CD8-positive, alpha-beta memory T cell (primary cell): ENCODE measurements at regions not wholly inside any gene's neighbourhood (a gene's known extent, or its start where the extent isn't known, plus 50 kb on each side); places are given as distances from the start of the nearest gene placed in this dataset.
"Not testable (repeated sequence)": the region's sequence is repeated elsewhere in the genome, so short reads cannot be mapped to it uniquely, and the experiment has no call there.

ENCODE experiments used
- CTCF ChIA-PET: fragments of 350-600 bp; sonication (Branson Sonifier 250); formaldehyde crosslinking; loops from one replicate; lab custom pipeline; 2021; ENCODE audit warnings: antibody characterized with exemption; lab: Charles Lee
- POLR2A ChIA-PET: fragments of 350-600 bp; sonication (Branson Sonifier 250); formaldehyde crosslinking; loops from one replicate; lab custom pipeline; 2021; ENCODE audit warnings: antibody characterized with exemption; lab: Charles Lee
- DNase-seq, 5 donors: peaks; one replicate each; pipeline versions ENCODE4 v3.0.0 to v3.0.0-alpha.2; 2020 to 2022; ENCODE audit warnings: mixed read lengths in 1 of 5
- H3K27ac ChIP-seq: one replicate; pipeline ENCODE4 v1.7.0; 2013; ENCODE audit warnings: low read depth, mild to moderate bottlenecking, low read length, moderate library complexity
- H3K27me3 ChIP-seq: 2 replicates; pipeline ENCODE4 v1.7.0; 2013; ENCODE audit warnings: low read length, mild to moderate bottlenecking; ENCODE audit not compliant: insufficient read depth, poor library complexity, severe bottlenecking
- H3K36me3 ChIP-seq: 2 replicates; pipeline ENCODE4 v1.7.0; 2013; ENCODE audit warnings: mild to moderate bottlenecking, low read length, moderate library complexity; ENCODE audit not compliant: insufficient read depth
- H3K4me1 ChIP-seq: 2 replicates; pipeline ENCODE4 v1.7.0; 2013; ENCODE audit warnings: mild to moderate bottlenecking, low read length, moderate library complexity; ENCODE audit not compliant: insufficient read depth
- H3K4me3 ChIP-seq: 2 replicates; pipeline ENCODE4 v1.7.0; 2013; ENCODE audit warnings: mild to moderate bottlenecking, low read length
- H3K9me3 ChIP-seq: 2 replicates; pipeline ENCODE4 v1.7.0; 2013; ENCODE audit warnings: mild to moderate bottlenecking, low read length
- H3K27ac Mint-ChIP-seq, 8 donors: one replicate each; pipeline ENCODE4 v1.8.0; 2020 to 2021; ENCODE audit warnings: mixed read lengths in 8 of 8, mild to moderate bottlenecking in 6 of 8, inconsistent platforms in 3 of 8, moderate library complexity in 3 of 8
- H3K27me3 Mint-ChIP-seq, 2 donors: one replicate each; pipeline ENCODE4 v1.8.0; 2020 to 2021; ENCODE audit warnings: mixed read lengths in 2 of 2, mild to moderate bottlenecking in 1 of 2, moderate library complexity in 1 of 2
- H3K36me3 Mint-ChIP-seq, 3 donors: one replicate each; pipeline ENCODE4 v1.8.0; 2020 to 2021; ENCODE audit warnings: mixed read lengths in 3 of 3, inconsistent platforms in 1 of 3, mild to moderate bottlenecking in 1 of 3
- H3K4me1 Mint-ChIP-seq, 3 donors: one replicate each; pipeline ENCODE4 v1.8.0; 2020 to 2021; ENCODE audit warnings: mixed read lengths in 3 of 3, inconsistent platforms in 1 of 3, mild to moderate bottlenecking in 1 of 3
- H3K4me3 Mint-ChIP-seq, 7 donors: one replicate each; pipeline ENCODE4 v1.8.0; 2020 to 2021; ENCODE audit warnings: mixed read lengths in 7 of 7, mild to moderate bottlenecking in 6 of 7, moderate library complexity in 4 of 7, inconsistent platforms in 2 of 7
- H3K9me3 Mint-ChIP-seq, 5 donors: one replicate each; pipeline ENCODE4 v1.8.0; 2020 to 2022; ENCODE audit warnings: mixed read lengths in 5 of 5, mild to moderate bottlenecking in 3 of 5, moderate library complexity in 2 of 5, inconsistent platforms in 1 of 5

DNA sequence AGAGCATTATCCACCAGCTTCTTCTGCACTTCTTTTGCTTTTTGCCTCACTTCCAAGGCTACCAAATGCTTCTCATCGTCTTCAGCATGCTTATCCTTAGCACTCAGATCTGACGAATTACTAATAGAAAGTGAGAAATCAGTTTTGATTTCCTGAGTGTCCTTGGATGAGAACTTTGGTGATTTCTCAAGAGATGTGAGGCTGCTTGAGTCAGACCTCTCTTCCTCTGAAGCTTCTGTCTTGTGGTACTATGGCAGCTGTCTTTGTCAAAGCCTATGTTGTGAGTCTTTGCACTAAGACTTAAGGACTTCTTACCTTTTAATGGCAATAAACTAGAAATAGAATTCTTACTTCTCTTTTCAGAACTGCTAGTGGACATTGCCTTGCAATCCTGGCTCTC, 169.9 kb downstream of the CPE start:
- Mint-ChIP-seq H3K4me3 (peak overlapping the region in 3 of 7 donors; percentile 1 to 45 (median 32)), H3K36me3 (no peaks in the 10 kb centered on the region)
- CTCF ChIA-PET: no interaction called here

DNA sequence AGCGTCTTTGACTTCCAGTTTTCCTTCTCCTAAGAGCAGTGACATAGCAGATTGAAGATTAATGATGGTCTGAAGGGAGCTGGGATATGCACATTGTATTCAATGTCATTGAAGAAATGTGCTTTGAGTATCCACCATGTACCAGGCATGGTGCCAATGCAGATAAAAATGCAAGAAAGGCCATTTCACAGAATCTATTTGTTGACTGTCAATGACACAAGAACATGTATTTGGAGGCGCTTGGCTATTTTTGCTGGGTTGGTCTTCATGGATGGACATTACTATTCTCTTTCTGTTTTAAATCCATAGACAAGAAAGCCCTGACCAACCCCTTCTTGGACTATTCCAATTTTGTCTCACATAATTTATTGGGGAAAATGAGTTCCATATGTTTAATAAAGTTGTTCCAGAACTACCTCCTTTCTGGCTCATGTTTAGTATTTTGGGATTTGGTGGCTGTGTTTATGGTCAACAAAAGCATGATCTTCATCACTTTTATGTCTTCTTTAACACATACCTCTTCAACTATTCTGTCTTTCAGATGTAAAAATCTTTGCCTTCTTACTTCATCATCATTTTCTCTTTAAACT, 174.5 kb downstream of the CPE start:
- Histone ChIP-seq H3K4me3 (no peak overlapping the region), H3K27ac (no peak overlapping the region), H3K9me3 (no peaks in the 10 kb centered on the region), H3K4me1 (no peaks in the 10 kb centered on the region), H3K27me3 (no peaks in the 10 kb centered on the region), H3K36me3 (no peaks in the 10 kb centered on the region)
- peaks cover 0 to 4% (median 3%) of the 10 kb centered on the region in 3 donors for H3K4me1 Mint-ChIP-seq
- ChIA-PET POLR2A (no interaction called here), CTCF (no interaction called here)
- H3K27me3 Mint-ChIP-seq: no peaks in the 10 kb centered on the region
- no peak for DNase-seq
- no peak overlapping the region for H3K4me3 Mint-ChIP-seq
- no peak overlapping the region for H3K27ac Mint-ChIP-seq
- no peaks in the 10 kb centered on the region for H3K9me3 Mint-ChIP-seq
- no peaks in the 10 kb centered on the region for H3K36me3 Mint-ChIP-seq

More for the DNA sequence above, 169.9 kb downstream of the CPE start:
- no peaks in the 10 kb centered on the region for H3K27me3 Mint-ChIP-seq
- no peak overlapping the region for H3K4me3 ChIP-seq
- H3K27ac ChIP-seq: no peak overlapping the region
- no peak for DNase-seq
- no peaks in the 10 kb centered on the region for H3K9me3 Mint-ChIP-seq
- H3K4me1 ChIP-seq: no peaks in the 10 kb centered on the region
- H3K4me1 Mint-ChIP-seq: peaks cover 14 to 22% (median 20%) of the 10 kb centered on the region in 3 donors
- POLR2A ChIA-PET: no interaction called here
- no peak overlapping the region for H3K27ac Mint-ChIP-seq
- H3K36me3 ChIP-seq: no peaks in the 10 kb centered on the region
- H3K9me3 ChIP-seq: no peaks in the 10 kb centered on the region
- H3K27me3 ChIP-seq: no peaks in the 10 kb centered on the region

GRCh38 chr4:165555302-165555701, 176.5 kb downstream of the CPE start:
- Histone ChIP-seq H3K36me3 (no peaks in the 10 kb centered on the region), H3K9me3 (no peaks in the 10 kb centered on the region), H3K27ac (no peak overlapping the region), H3K4me3 (no peak overlapping the region), H3K27me3 (no peaks in the 10 kb centered on the region), H3K4me1 (no peaks in the 10 kb centered on the region)
- H3K4me1 Mint-ChIP-seq: no peaks in the 10 kb centered on the region
- H3K4me3 Mint-ChIP-seq: no peak overlapping the region
- H3K27me3 Mint-ChIP-seq: no peaks in the 10 kb centered on the region
- H3K27ac Mint-ChIP-seq: no peak overlapping the region
- CTCF ChIA-PET: no interaction called here
- POLR2A ChIA-PET: no interaction called here
- DNase-seq: no peak
- H3K9me3 Mint-ChIP-seq: no peaks in the 10 kb centered on the region
- no peaks in the 10 kb centered on the region for H3K36me3 Mint-ChIP-seq

- Histone ChIP-seq H3K9me3 (no peaks in the 10 kb centered on the region), H3K36me3 (no peaks in the 10 kb centered on the region), H3K27ac (no peak overlapping the region), H3K4me3 (no peak overlapping the region), H3K4me1 (no peaks in the 10 kb centered on the region), H3K27me3 (no peaks in the 10 kb centered on the region)
- Mint-ChIP-seq H3K27ac (no peak overlapping the region), H3K36me3 (no peaks in the 10 kb centered on the region), H3K4me1 (no peaks in the 10 kb centered on the region), H3K27me3 (no peaks in the 10 kb centered on the region), H3K9me3 (no peaks in the 10 kb centered on the region), H3K4me3 (no peak overlapping the region)
- no peak for DNase-seq
- ChIA-PET POLR2A (no interaction called here), CTCF (no interaction called here)
Observed at GRCh38 chr4:165556383-165556782, 177.6 kb downstream of the CPE start.

DNA sequence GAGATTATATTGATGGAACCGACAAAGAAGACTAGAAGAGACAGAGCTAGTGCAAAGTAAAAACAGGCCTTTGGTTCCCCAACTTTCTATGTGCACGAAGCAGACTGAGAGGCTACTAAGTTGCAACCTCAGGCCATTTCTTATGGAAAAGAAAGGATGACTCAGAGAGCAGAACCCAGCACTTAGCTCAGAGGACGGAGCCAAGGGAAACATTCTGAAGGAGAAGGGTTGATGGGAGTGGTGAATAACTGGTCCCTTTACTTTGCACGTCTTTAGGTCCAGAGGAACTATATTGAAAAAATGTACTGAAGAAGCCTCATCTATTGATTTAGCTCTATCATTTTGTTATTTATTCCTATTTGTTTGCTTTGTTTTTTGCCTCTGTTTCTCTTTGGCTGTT, 182.1 kb downstream of the CPE start:
- Histone ChIP-seq H3K27me3 (no peaks in the 10 kb centered on the region), H3K36me3 (no peaks in the 10 kb centered on the region), H3K4me3 (no peak overlapping the region), H3K27ac (no peak overlapping the region), H3K4me1 (no peaks in the 10 kb centered on the region), H3K9me3 (no peaks in the 10 kb centered on the region)
- Mint-ChIP-seq H3K27ac (no peak overlapping the region), H3K36me3 (no peaks in the 10 kb centered on the region), H3K27me3 (peaks cover 0 to 4% of the 10 kb centered on the region in 2 donors), H3K4me1 (no peaks in the 10 kb centered on the region), H3K9me3 (peaks cover 0 to 4% (median 0%) of the 10 kb centered on the region in 5 donors), H3K4me3 (no peak overlapping the region)
- POLR2A ChIA-PET: no interaction called here
- no peak for DNase-seq
- CTCF ChIA-PET: no interaction called here

GRCh38 chr4:165563851-165564250, 185.0 kb downstream of the CPE start:
- H3K9me3 ChIP-seq: no peaks in the 10 kb centered on the region
- no peak overlapping the region for H3K27ac ChIP-seq
- no peak overlapping the region for H3K4me3 ChIP-seq
- H3K4me1 Mint-ChIP-seq: no peaks in the 10 kb centered on the region
- H3K4me1 ChIP-seq: no peaks in the 10 kb centered on the region
- H3K27me3 ChIP-seq: no peaks in the 10 kb centered on the region
- H3K36me3 ChIP-seq: no peaks in the 10 kb centered on the region
- H3K4me3 Mint-ChIP-seq: no peak overlapping the region
- ChIA-PET CTCF (no interaction called here), POLR2A (no interaction called here)
- H3K27me3 Mint-ChIP-seq: peaks cover 0 to 10% of the 10 kb centered on the region in 2 donors
- no peaks in the 10 kb centered on the region for H3K36me3 Mint-ChIP-seq
- H3K27ac Mint-ChIP-seq: no peak overlapping the region
- H3K9me3 Mint-ChIP-seq: peaks cover 0 to 4% (median 0%) of the 10 kb centered on the region in 5 donors
- no peak for DNase-seq

DNA sequence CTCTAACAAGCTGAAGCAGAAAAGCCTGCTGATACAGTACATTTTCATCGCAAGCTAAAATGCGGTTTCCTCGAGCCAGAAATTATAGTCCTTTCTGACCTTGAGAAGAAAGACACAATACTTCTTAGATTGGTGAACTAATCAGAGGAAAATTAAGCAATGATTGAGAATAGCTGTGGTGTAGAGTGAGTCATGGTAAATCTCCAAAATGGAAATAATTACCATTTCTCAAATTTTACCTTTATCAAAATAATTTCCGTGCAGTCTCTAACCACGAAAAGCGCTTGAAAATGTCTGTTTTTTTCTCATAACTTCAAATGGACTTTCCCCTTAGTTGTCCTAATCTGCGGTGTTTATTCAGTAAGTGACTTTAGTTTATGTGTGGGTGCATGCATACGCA, 190.2 kb downstream of the CPE start:
- peaks cover 0 to 10% of the 10 kb centered on the region in 2 donors for H3K27me3 Mint-ChIP-seq
- no peaks in the 10 kb centered on the region for H3K4me1 Mint-ChIP-seq
- H3K27me3 ChIP-seq: no peaks in the 10 kb centered on the region
- H3K36me3 Mint-ChIP-seq: no peaks in the 10 kb centered on the region
- DNase-seq: no peak
- ChIA-PET CTCF (no interaction called here), POLR2A (no interaction called here)
- no peaks in the 10 kb centered on the region for H3K4me1 ChIP-seq
- H3K27ac Mint-ChIP-seq: no peak overlapping the region
- no peak overlapping the region for H3K27ac ChIP-seq
- H3K9me3 ChIP-seq: no peaks in the 10 kb centered on the region
- H3K9me3 Mint-ChIP-seq: peaks cover 0 to 3% (median 0%) of the 10 kb centered on the region in 5 donors
- H3K4me3 Mint-ChIP-seq: no peak overlapping the region
- H3K36me3 ChIP-seq: no peaks in the 10 kb centered on the region
- no peak overlapping the region for H3K4me3 ChIP-seq

DNA sequence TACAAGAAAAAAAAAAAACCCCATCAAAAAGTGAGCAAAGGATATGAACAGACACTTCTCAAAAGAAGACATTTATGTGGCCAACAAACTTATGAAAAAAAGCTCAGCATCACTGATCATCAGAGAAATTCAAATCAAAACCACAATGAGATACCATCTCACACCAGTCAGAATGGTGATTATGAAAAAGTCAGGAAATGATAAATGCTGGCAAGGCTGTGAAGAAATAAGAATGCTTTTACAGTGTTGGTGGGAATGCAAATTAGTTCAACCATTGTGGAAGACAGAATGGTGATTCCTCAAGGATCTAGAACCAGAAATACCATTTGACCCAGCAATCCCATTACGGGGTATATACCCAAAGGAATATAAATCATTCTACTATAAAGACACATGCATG, 192.7 kb downstream of the CPE start:
- DNase-seq, H3K36me3 Mint-ChIP-seq, H3K9me3 ChIP-seq, H3K27ac ChIP-seq, H3K36me3 ChIP-seq, H3K4me1 ChIP-seq, H3K4me1 Mint-ChIP-seq, H3K4me3 Mint-ChIP-seq, CTCF ChIA-PET, H3K27me3 Mint-ChIP-seq, H3K9me3 Mint-ChIP-seq, POLR2A ChIA-PET, H3K27me3 ChIP-seq, H3K4me3 ChIP-seq, H3K27ac Mint-ChIP-seq: not testable (repeated sequence)
